Type B pancreatic cell (in vitro differentiated cells): ENCODE measurements at regions not wholly inside any gene's neighbourhood (a gene's known extent, or its start where the extent isn't known, plus 50 kb on each side); places are given as distances from the start of the nearest gene placed in this dataset.

Experiments used
- DNase-seq: peaks from one replicate; pipeline ENCODE4 v3.0.0; 2021; ENCODE audit warnings: mixed read lengths; ENCODE audit not compliant: unreplicated experiment; ENCODE audit errors: extremely low spot score
- H3K27ac Mint-ChIP-seq: 2 replicates; pipeline ENCODE4 v1.8.0; 2021; ENCODE audit warnings: mild to moderate bottlenecking, mixed read lengths
- H3K27me3 Mint-ChIP-seq: 2 replicates; pipeline ENCODE4 v1.8.0; 2021; ENCODE audit warnings: mixed read lengths
- H3K36me3 Mint-ChIP-seq: 2 replicates; pipeline ENCODE4 v1.8.0; 2021; ENCODE audit warnings: mixed read lengths
- H3K4me1 Mint-ChIP-seq: one replicate; pipeline ENCODE4 v1.8.0; 2021; ENCODE audit warnings: mixed read lengths; ENCODE audit not compliant: unreplicated experiment
- H3K4me3 Mint-ChIP-seq: 2 replicates; pipeline ENCODE4 v1.8.0; 2021; ENCODE audit warnings: mild to moderate bottlenecking, mixed read lengths
- H3K9me3 Mint-ChIP-seq: 2 replicates; pipeline ENCODE4 v1.8.0; 2021; ENCODE audit warnings: mixed read lengths
- TF ChIP-seq, protein P1 (sequence below): fragments of 200-600 bp; sonication (generic); conservative IDR thresholded peaks from 2 replicates; pipeline ENCODE4 v1.5.0; 2021; ENCODE audit warnings: antibody characterized with exemption, mild to moderate bottlenecking

DNA sequence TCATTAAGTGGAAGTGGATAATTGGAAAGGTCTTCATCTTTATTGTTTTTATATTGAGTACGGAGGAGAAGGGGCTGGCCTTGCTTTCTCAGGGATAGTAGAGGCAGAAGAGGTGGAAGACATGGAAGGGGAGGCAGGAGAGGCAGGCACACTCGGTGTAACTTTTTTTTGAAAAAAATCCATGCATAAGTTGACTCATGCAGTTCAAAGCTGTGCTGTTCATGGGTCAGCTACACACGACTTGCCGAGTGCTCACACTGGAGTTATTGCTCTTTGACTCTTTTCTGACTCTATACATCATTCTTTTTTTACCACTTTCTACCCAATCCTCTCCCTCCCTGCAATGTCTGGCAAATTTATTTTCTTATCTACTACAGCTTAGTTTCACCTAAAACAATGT is 158.3 kb upstream of the AADAT start:
- Mint-ChIP-seq H3K27ac (no peak overlapping the region), H3K4me1 (peaks cover 26% of the 10 kb centered on the region), H3K27me3 (no peaks in the 10 kb centered on the region), H3K9me3 (no peaks in the 10 kb centered on the region), H3K36me3 (no peaks in the 10 kb centered on the region), H3K4me3 (no peak overlapping the region)
- TF ChIP-seq, protein P1, sequence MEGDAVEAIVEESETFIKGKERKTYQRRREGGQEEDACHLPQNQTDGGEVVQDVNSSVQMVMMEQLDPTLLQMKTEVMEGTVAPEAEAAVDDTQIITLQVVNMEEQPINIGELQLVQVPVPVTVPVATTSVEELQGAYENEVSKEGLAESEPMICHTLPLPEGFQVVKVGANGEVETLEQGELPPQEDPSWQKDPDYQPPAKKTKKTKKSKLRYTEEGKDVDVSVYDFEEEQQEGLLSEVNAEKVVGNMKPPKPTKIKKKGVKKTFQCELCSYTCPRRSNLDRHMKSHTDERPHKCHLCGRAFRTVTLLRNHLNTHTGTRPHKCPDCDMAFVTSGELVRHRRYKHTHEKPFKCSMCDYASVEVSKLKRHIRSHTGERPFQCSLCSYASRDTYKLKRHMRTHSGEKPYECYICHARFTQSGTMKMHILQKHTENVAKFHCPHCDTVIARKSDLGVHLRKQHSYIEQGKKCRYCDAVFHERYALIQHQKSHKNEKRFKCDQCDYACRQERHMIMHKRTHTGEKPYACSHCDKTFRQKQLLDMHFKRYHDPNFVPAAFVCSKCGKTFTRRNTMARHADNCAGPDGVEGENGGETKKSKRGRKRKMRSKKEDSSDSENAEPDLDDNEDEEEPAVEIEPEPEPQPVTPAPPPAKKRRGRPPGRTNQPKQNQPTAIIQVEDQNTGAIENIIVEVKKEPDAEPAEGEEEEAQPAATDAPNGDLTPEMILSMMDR = no peak
- no peak for DNase-seq

DNA sequence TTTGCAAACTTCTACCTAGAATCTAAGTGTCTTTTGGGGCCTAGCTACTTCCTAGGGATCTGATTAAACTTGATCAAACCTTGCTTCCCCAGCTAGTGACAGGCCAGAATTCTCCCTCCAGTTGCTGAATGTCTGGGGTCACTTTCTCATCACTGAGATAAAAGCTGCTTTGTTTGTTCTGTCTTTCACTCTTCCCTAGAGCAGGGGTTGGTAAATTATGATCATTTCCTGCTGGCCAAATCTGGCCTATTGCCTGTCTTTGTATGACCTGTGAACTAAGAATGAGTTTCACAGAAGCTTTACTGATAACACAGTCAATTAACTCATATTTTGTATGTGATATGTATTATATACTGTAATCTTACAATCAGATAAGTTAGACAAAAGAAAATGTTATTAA is 157.8 kb upstream of the AADAT start:
- Mint-ChIP-seq H3K4me1 (peaks cover 26% of the 10 kb centered on the region), H3K4me3 (no peak overlapping the region), H3K36me3 (no peaks in the 10 kb centered on the region), H3K9me3 (no peaks in the 10 kb centered on the region), H3K27ac (peak overlapping the region; percentile 32), H3K27me3 (no peaks in the 10 kb centered on the region)
- TF ChIP-seq, protein P1 = no peak
- no peak for DNase-seq

DNA sequence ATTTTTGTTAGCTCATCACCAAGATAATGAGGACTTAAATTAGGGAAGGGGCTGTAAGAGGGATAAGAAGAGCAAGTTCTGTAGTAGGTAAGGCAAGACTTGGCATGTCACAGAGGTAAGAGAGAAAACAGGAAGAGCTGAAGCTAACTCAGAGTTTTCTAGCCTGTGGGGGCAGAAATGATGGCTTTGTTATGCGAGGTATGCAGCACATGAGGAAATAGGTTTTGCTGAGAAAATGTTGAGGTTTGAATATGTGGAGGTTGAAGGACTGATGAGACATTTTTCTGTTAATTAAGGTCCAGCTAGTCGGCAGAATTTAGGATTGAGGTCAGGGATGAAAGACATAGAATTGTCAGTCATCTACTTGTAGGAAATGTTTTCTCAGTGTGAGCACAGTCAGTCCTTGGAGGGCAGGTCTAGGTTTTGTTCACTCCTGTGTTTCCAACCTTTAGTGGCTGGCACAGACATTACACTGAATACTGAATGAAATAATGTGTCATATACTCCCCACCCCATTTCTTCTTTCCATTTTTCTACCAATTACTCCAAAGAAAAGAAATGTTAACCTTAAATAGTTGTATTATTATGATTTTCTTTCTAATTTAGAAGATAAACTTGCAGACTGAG is 154.0 kb upstream of the AADAT start:
- peaks cover 31% of the 10 kb centered on the region for H3K4me1 Mint-ChIP-seq

GRCh38 chr4:170242471-170242870 is 152.7 kb upstream of the AADAT start:
- TF ChIP-seq, protein P1 = no peak
- H3K9me3 Mint-ChIP-seq = peaks cover 3% of the 10 kb centered on the region
- peak overlapping the region; percentile 47 for H3K27ac Mint-ChIP-seq
- peaks cover 22% of the 10 kb centered on the region for H3K4me1 Mint-ChIP-seq
- no peaks in the 10 kb centered on the region for H3K36me3 Mint-ChIP-seq
- no peak overlapping the region for H3K4me3 Mint-ChIP-seq
- no peak for DNase-seq
- H3K27me3 Mint-ChIP-seq = no peaks in the 10 kb centered on the region

More for the DNA sequence above, 154.0 kb upstream of the AADAT start:
- Mint-ChIP-seq H3K36me3 (no peaks in the 10 kb centered on the region), H3K9me3 (peaks cover 3% of the 10 kb centered on the region), H3K4me3 (peak overlapping the region; percentile 13), H3K27ac (peak overlapping the region; percentile 47), H3K27me3 (no peaks in the 10 kb centered on the region)
- TF ChIP-seq, protein P1 = no peak
- DNase-seq = no peak

DNA sequence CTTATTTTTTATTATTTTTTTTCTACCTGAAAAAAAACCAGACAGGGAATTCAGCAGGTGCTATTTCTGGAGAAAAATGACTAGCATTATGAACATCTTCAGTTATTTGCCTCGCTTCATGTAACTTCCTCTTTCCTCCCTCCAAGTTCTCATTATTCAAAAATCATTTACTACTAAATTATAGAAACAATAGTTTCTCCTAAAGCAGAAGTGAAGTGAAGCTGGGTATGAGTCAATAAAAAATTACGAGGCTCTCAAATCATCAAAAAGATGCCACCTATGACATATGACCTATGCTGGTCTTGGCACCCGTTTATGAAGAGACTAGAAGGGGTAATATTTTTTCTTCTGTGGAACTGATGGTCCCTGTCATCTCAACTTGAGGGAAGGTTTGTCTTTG is 145.0 kb upstream of the AADAT start:
- H3K4me3 Mint-ChIP-seq = no peak overlapping the region
- no peaks in the 10 kb centered on the region for H3K9me3 Mint-ChIP-seq
- H3K36me3 Mint-ChIP-seq = no peaks in the 10 kb centered on the region

More for the DNA sequence above, 145.0 kb upstream of the AADAT start:
- DNase-seq = no peak
- no peaks in the 10 kb centered on the region for H3K27me3 Mint-ChIP-seq
- H3K4me1 Mint-ChIP-seq = no peaks in the 10 kb centered on the region
- no peak overlapping the region for H3K27ac Mint-ChIP-seq
- TF ChIP-seq, protein P1 = no peak
